GM13976 (cell line): ENCODE measurements at regions not wholly inside any gene's neighbourhood (a gene's known extent, or its start where the extent isn't known, plus 50 kb on each side); places are given as distances from the start of the nearest gene placed in this dataset.

Experiments used
- DNase-seq: peaks from one replicate; pipeline ENCODE4 v3.0.0; 2012; ENCODE audit warnings: low spot score
- CTCF ChIP-seq: IDR thresholded peaks from 2 replicates; pipeline ENCODE4 v1.5.1; 2012; ENCODE audit warnings: borderline replicate concordance, mild to moderate bottlenecking; ENCODE audit not compliant: insufficient read depth; ENCODE audit errors: extremely low read depth, missing control alignments, control extremely low read depth
- in situ Hi-C: fragments of 300-500 bp; cut with MboI; formaldehyde crosslinking; loops from one replicate; pipeline ENCODE4 v1.12.0; 2022; ENCODE audit warnings: low sequenced_read_pairs, mixed read lengths, inconsistent platforms; ENCODE audit not compliant: unreplicated experiment

GRCh38 chr3:86229086-86229774 lies 761.7 kb downstream of the VGLL3 start:
- DNase-seq = no peak
- in situ Hi-C loops = no loop called here
- TF ChIP-seq CTCF = no peak

GRCh38 chr3:86228101-86228500 lies 762.8 kb downstream of the VGLL3 start:
- TF ChIP-seq CTCF = no peak
- DNase-seq = no peak
- in situ Hi-C loops = no loop called here

- no peak for TF ChIP-seq CTCF
- DNase-seq = no peak
- in situ Hi-C loops = no loop called here
Measured at GRCh38 chr3:86225461-86225860, 765.5 kb downstream of the VGLL3 start.

GRCh38 chr3:86221601-86222000 lies 769.3 kb downstream of the VGLL3 start:
- TF ChIP-seq CTCF = no peak
- DNase-seq = no peak
- in situ Hi-C loops = no loop called here

- in situ Hi-C loops = no loop called here
- TF ChIP-seq CTCF = no peak
- DNase-seq = no peak
Measured at GRCh38 chr3:86208772-86209171, 782.2 kb downstream of the VGLL3 start.

GRCh38 chr3:86182606-86183005 lies 808.3 kb downstream of the VGLL3 start:
- in situ Hi-C loops = no loop called here
- DNase-seq = no peak
- no peak for TF ChIP-seq CTCF

GRCh38 chr3:86180696-86181095 lies 810.3 kb downstream of the VGLL3 start:
- in situ Hi-C loops = no loop called here
- DNase-seq = no peak
- TF ChIP-seq CTCF = no peak
